Epithelial cell of proximal tubule (primary cell): ENCODE measurements at regions not wholly inside any gene's neighbourhood (a gene's known extent, or its start where the extent isn't known, plus 50 kb on each side); places are given as distances from the start of the nearest gene placed in this dataset.

Experiments used
- DNase-seq: peaks from one replicate; pipeline ENCODE4 v3.0.0-alpha.2; 2011; ENCODE audit warnings: low read depth
- H3K4me3 ChIP-seq: 2 replicates; pipeline ENCODE4 v1.5.1; 2011; ENCODE audit warnings: low read depth, mild to moderate bottlenecking, low read length
- CTCF ChIP-seq: conservative IDR thresholded peaks from 2 replicates; pipeline ENCODE4 v1.5.1; 2012; ENCODE audit warnings: low read depth, mild to moderate bottlenecking, low read length

DNA sequence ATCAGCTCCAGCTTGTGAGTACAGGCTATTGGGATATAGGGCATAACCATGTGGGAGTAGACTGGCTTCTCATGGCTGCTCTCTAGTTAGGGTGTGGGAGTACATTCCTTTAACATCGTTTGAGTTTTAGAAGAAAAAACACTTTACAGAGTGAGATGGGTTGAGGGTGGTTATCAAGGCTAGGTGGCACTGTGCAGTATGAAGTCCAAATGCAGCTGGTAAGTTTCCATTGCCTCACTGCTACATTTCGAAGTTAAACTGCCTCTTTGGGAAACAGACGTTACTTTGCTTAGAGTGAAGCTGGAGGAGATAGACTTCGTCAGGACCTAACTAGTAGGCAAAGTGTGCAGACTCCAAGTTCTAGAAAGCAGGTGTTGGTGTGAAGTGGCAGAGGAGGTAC lies 192.4 kb downstream of the SQOR start:
- no peak for DNase-seq
- TF ChIP-seq CTCF = peak; percentile 36

DNA sequence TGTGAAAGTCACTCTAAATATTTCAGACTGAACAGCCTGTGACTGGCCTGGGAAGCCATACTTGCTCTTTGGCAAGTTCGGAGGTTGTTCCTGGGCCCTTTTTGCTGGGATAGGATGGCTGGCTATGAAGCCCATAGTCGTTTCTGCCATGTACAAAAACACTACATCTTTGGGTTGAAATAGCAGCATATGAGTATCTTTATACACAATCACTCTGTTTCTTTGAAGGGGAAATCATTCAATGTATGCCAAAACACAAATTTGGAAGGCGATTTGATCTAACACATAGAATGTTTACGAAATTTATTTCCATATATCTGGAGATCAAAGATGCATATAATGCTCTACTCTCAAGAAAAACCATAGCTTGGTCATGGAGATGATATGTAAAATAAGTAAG lies 192.9 kb downstream of the SQOR start:
- no peak for DNase-seq

More for the DNA sequence above, 192.4 kb downstream of the SQOR start:
- H3K4me3 ChIP-seq = no peak overlapping the region

GRCh38 chr15:45829336-45830153 lies 194.7 kb downstream of the SQOR start:
- no peak for TF ChIP-seq CTCF
- no peak overlapping the region for H3K4me3 ChIP-seq
- no peak for DNase-seq

More for the DNA sequence above, 192.9 kb downstream of the SQOR start:
- no peak for TF ChIP-seq CTCF
- H3K4me3 ChIP-seq = no peak overlapping the region

- DNase-seq = no peak
- no peak for TF ChIP-seq CTCF
- no peak overlapping the region for H3K4me3 ChIP-seq
Measured at GRCh38 chr15:45831787-45832186, 197.0 kb downstream of the SQOR start.

GRCh38 chr15:45834622-45835021 lies 199.8 kb downstream of the SQOR start:
- no peak overlapping the region for H3K4me3 ChIP-seq
- no peak for TF ChIP-seq CTCF
- no peak for DNase-seq

- no peak for TF ChIP-seq CTCF
- peak; percentile 64 for DNase-seq
- H3K4me3 ChIP-seq = no peak overlapping the region
Measured at GRCh38 chr15:45842151-45842550, 207.3 kb downstream of the SQOR start.

- DNase-seq = no peak
- TF ChIP-seq CTCF = no peak
- no peak overlapping the region for H3K4me3 ChIP-seq
Measured at GRCh38 chr15:45847645-45848044, 212.8 kb downstream of the SQOR start.
